ENCODE measurements at regions not wholly inside any gene's neighbourhood (a gene's known extent, or its start where the extent isn't known, plus 50 kb on each side); places are given as distances from the start of the nearest gene placed in this dataset.

- DNase-seq (ENCODE audit: low read depth): no peak
- no peak for TF ChIP-seq CTCF (IDR thresholded peaks at IDR 0.05; ENCODE audit: insufficient read depth, low read depth, low read length, missing control alignments)
- no peak overlapping the region for H3K4me3 ChIP-seq (ENCODE audit: low read length)
Observed at GRCh38 chr10:125377368-125377767, 217.0 kb upstream of the CTBP2 start.

- peak; percentile 23 for TF ChIP-seq CTCF (IDR thresholded peaks at IDR 0.05; ENCODE audit: insufficient read depth, low read depth, low read length, missing control alignments)
- H3K4me3 ChIP-seq (ENCODE audit: low read length): no peak overlapping the region
- peak; percentile 42 for DNase-seq (ENCODE audit: low read depth)
Observed at GRCh38 chr10:125375210-125375609, 214.8 kb upstream of the CTBP2 start.

- DNase-seq (ENCODE audit: low read depth): no peak
- no peak for TF ChIP-seq CTCF (IDR thresholded peaks at IDR 0.05; ENCODE audit: insufficient read depth, low read depth, low read length, missing control alignments)
- no peak overlapping the region for H3K4me3 ChIP-seq (ENCODE audit: low read length)
Observed at GRCh38 chr10:125373546-125373945, 213.2 kb upstream of the CTBP2 start.

- no peak overlapping the region for H3K4me3 ChIP-seq (ENCODE audit: low read length)
- DNase-seq (ENCODE audit: low read depth): peak; percentile 14
- TF ChIP-seq CTCF (IDR thresholded peaks at IDR 0.05; ENCODE audit: insufficient read depth, low read depth, low read length, missing control alignments): no peak
Observed at GRCh38 chr10:125370578-125370977, 210.2 kb upstream of the CTBP2 start.

- DNase-seq (ENCODE audit: low read depth): no peak
- TF ChIP-seq CTCF (IDR thresholded peaks at IDR 0.05; ENCODE audit: insufficient read depth, low read depth, low read length, missing control alignments): no peak
- no peak overlapping the region for H3K4me3 ChIP-seq (ENCODE audit: low read length)
Observed at GRCh38 chr10:125369382-125370326, 209.3 kb upstream of the CTBP2 start.

- no peak for DNase-seq (ENCODE audit: low read depth)
- H3K4me3 ChIP-seq (ENCODE audit: low read length): no peak overlapping the region
- TF ChIP-seq CTCF (IDR thresholded peaks at IDR 0.05; ENCODE audit: insufficient read depth, low read depth, low read length, missing control alignments): no peak
Observed at GRCh38 chr10:125368146-125368545, 207.8 kb upstream of the CTBP2 start.

- no peak for TF ChIP-seq CTCF (IDR thresholded peaks at IDR 0.05; ENCODE audit: insufficient read depth, low read depth, low read length, missing control alignments)
- H3K4me3 ChIP-seq (ENCODE audit: low read length): no peak overlapping the region
- DNase-seq (ENCODE audit: low read depth): no peak
Observed at GRCh38 chr10:125363791-125364190, 203.4 kb upstream of the CTBP2 start.

All from epithelial cell of esophagus (primary cell).